HepG2 (cell line): ENCODE measurements at regions not wholly inside any gene's neighbourhood (a gene's known extent, or its start where the extent isn't known, plus 50 kb on each side); places are given as distances from the start of the nearest gene placed in this dataset.

ENCODE experiments used
- ATAC-seq: fragments of 200-7000 bp; cut with Tn5 transposase; 3 replicates; pipeline ENCODE4 v1.9.1; 2020; ENCODE audit warnings: mild to moderate bottlenecking, moderate library complexity
- BruUV-seq: library from RNA; stranded (reverse); fragments of 400-500 nt; replicated peaks from 2 replicates; lab custom pipeline; 2021; lab: Mats Ljungman, UMichigan
- CTCF ChIA-PET: fragments of 300-600 bp; formaldehyde crosslinking; extraction: SDS; loops from one replicate; lab custom pipeline; 2021; ENCODE audit warnings: low total read pairs, inconsistent platforms, low intra/inter-chr PET ratio; lab: Yijun Ruan, JAX
- POLR2A ChIA-PET: fragments of 350-600 bp; sonication (Branson Sonifier 250); formaldehyde crosslinking; loops from one replicate; lab custom pipeline; 2020; ENCODE audit warnings: antibody characterized with exemption, inconsistent platforms; lab: Yijun Ruan, JAX
- DNase-seq: peaks from one replicate; pipeline ENCODE4 v3.0.0-alpha.2; 2015; ENCODE audit warnings: low spot score
- FAIRE-seq: peaks from 3 replicates; lab custom pipeline; 2011; peaks lifted over from hg19 to GRCh38; lab: Jason Lieb, UNC
- H2AFZ ChIP-seq: one replicate; pipeline ENCODE4 v1.6.1; 2011; ENCODE audit warnings: low read length, inconsistent platforms
- H3K27ac ChIP-seq: fragments of 300-600 bp; 3 replicates; pipeline ENCODE4 v1.8.0; 2011; ENCODE audit warnings: mixed run types, mild to moderate bottlenecking, mixed read lengths, low read length, inconsistent platforms; ENCODE audit not compliant: insufficient read depth; ENCODE audit errors: extremely low read length
- H3K27me3 ChIP-seq, 2 experiments: fragments of 200-600 bp in 1 of 2; 2 replicates in 1 of 2; 3 replicates in 1 of 2; pipeline versions ENCODE4 v1.6.0 to v1.8.0; 2011; ENCODE audit warnings: low read length in 2 of 2, mild to moderate bottlenecking in 2 of 2, moderate library complexity in 2 of 2, inconsistent platforms in 1 of 2; ENCODE audit not compliant: insufficient read depth in 2 of 2, control insufficient read depth in 1 of 2
- H3K36me3 ChIP-seq, 2 experiments: fragments of 200-600 bp in 1 of 2; replicated peaks in 1 of 2; 2 replicates in 1 of 2; 3 replicates in 1 of 2; pipeline versions ENCODE4 v1.5.1 to v1.8.0; 2011; ENCODE audit warnings: low read length in 2 of 2, inconsistent platforms in 1 of 2; ENCODE audit not compliant: insufficient read depth in 2 of 2, control insufficient read depth in 1 of 2
- H3K4me1 ChIP-seq: 2 replicates; pipeline ENCODE4 v1.5.1; 2012; ENCODE audit warnings: low read length, inconsistent platforms; ENCODE audit not compliant: insufficient read depth
- H3K4me2 ChIP-seq: 2 replicates; pipeline ENCODE4 v1.6.0; 2011; ENCODE audit warnings: low read depth, low read length, inconsistent platforms
- H3K4me3 ChIP-seq, 3 experiments: fragments of 200-600 bp in 1 of 3; sonication (generic), shearing (Covaris generic) in 1 of 3; replicated peaks in 1 of 3; 2 replicates each; pipeline ENCODE4 v1.5.1; 2011 to 2016; ENCODE audit warnings: low read length in 3 of 3, inconsistent platforms in 2 of 3, low read depth in 2 of 3, mild to moderate bottlenecking in 2 of 3, control low read depth in 1 of 3, mixed read lengths in 1 of 3; ENCODE audit not compliant: insufficient read depth in 1 of 3
- H3K79me2 ChIP-seq: one replicate; pipeline ENCODE4 v1.6.1; 2011; ENCODE audit warnings: low read length, inconsistent platforms; ENCODE audit not compliant: insufficient read depth
- H3K9ac ChIP-seq: 2 replicates; pipeline ENCODE4 v1.6.0; 2011; ENCODE audit warnings: mild to moderate bottlenecking, low read depth, low read length, inconsistent platforms; ENCODE audit not compliant: insufficient read depth
- H3K9me3 ChIP-seq: 2 replicates; pipeline ENCODE4 v1.5.1; 2012; ENCODE audit warnings: mild to moderate bottlenecking, low read length
- H4K20me1 ChIP-seq: 2 replicates; pipeline ENCODE4 v1.6.0; 2011; ENCODE audit warnings: inconsistent platforms, mild to moderate bottlenecking, low read length, moderate library complexity; ENCODE audit not compliant: insufficient read depth
- ATF5 ChIP-seq: sonication (generic); formaldehyde crosslinking; IDR thresholded peaks from 2 replicates; pipeline ENCODE4 v1.4.0; 2020; ENCODE audit warnings: mild to moderate bottlenecking, low read depth, missing genetic modification reagents
- PRDM10 ChIP-seq: sonication (generic); formaldehyde crosslinking; IDR thresholded peaks from 2 replicates; pipeline ENCODE4 v1.4.0; 2020; ENCODE audit warnings: low read depth, missing genetic modification reagents
- RARA ChIP-seq: IDR thresholded peaks from 2 replicates; pipeline ENCODE4 v1.6.1; 2016; ENCODE audit warnings: missing genetic modification reagents, missing compliant biosample characterization
- RXRA ChIP-seq: sonication (generic); formaldehyde crosslinking; IDR thresholded peaks from 2 replicates; pipeline ENCODE4 v1.5.1; 2020; ENCODE audit warnings: missing genetic modification reagents
- SOX6 ChIP-seq, 2 experiments: fragments of 450-650 bp in 1 of 2; sonication (generic) in 1 of 2; formaldehyde crosslinking in 1 of 2; IDR thresholded peaks; 2 replicates each; pipeline versions ENCODE4 v1.4.0 to v1.6.1; 2017 to 2020; ENCODE audit warnings: antibody characterized with exemption in 1 of 2, mild to moderate bottlenecking in 1 of 2, missing genetic modification reagents in 1 of 2
- TEAD2 ChIP-seq: sonication (generic); formaldehyde crosslinking; IDR thresholded peaks from 2 replicates; pipeline ENCODE4 v1.9.0; 2021; ENCODE audit warnings: missing genetic modification reagents
- ZNF296 ChIP-seq: sonication (generic); formaldehyde crosslinking; conservative IDR thresholded peaks from 2 replicates; pipeline ENCODE4 v1.5.0; 2020; ENCODE audit warnings: mild to moderate bottlenecking, missing genetic modification reagents
- ZNF503 ChIP-seq: sonication (generic); formaldehyde crosslinking; IDR thresholded peaks from 2 replicates; pipeline ENCODE4 v1.4.0; 2020; ENCODE audit warnings: missing genetic modification reagents
- in situ Hi-C: cut with HindIII; loops from 2 replicates; pipeline ENCODE4 v1.10.0; 2017; ENCODE audit warnings: low pct_unique_long_range_greater_than_20kb; ENCODE audit not compliant: extremely low pct_ligation_motif_present
- intact Hi-C: fragments of 100-400 bp; cut with micrococcal nuclease; formaldehyde crosslinking; loops from one replicate; pipeline ENCODE4 v1.10.0; 2022; ENCODE audit not compliant: unreplicated experiment

DNA sequence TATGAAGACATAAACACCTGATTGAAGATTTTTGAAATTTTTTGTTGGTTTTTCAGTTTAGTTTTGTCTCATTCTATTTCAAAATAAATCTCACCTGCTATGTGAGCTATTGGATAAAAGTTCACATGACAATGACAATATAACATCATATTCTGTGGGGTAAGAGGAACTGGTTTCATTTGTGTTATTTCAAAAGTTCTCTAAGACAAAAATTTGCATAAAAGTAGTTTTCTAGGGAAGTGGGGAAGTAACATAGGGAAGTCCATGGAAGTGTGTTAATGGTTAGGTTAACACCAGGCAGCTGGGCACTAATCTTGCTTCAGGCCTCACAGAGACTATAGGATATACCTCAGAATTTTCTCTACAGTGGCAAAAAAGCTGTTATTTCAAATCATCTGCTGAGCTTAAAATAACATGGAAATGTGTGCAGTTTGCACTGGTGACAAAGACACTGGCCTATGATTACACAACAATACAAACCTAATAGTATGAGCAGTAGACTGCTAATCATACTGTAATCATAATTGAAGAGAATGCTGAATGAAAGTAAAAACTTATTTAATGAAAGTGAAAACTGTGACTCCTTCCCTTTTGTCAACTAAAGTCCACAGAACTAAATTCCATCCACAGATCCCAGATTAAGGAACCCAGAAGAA lies 710.6 kb upstream of the TMEM132C start:
- FAIRE-seq (no peak), DNase-seq (no peak), ATAC-seq (no peak)
- Histone ChIP-seq H3K79me2 (no peaks in the 10 kb centered on the region), H4K20me1 (no peaks in the 10 kb centered on the region), H3K4me1 (no peaks in the 10 kb centered on the region), H3K9ac (no peak overlapping the region), H3K36me3 (no peaks in the 10 kb centered on the region), H3K9me3 (peaks cover 42% of the 10 kb centered on the region; the same call in 1 of the 2 replicates), H2AFZ (no peak overlapping the region), H3K4me3 (no peak overlapping the region), H3K27ac (no peak overlapping the region), H3K4me2 (no peak overlapping the region), H3K27me3 (no peaks in the 10 kb centered on the region)
- POLR2A ChIA-PET: no interaction called here
- no TSS peak for BruUV-seq
- in situ Hi-C loops (no loop called here), intact Hi-C loops (no loop called here)
- CTCF ChIA-PET: no interaction called here
- no peak for TF ChIP-seq RARA (CRISPR knock-in tag)
- TF ChIP-seq TEAD2 (CRISPR knock-in tag): no peak
- TF ChIP-seq RXRA (CRISPR knock-in tag): no peak
- no peak for TF ChIP-seq ZNF503 (CRISPR knock-in tag)
- TF ChIP-seq ATF5 (CRISPR knock-in tag): no peak
- TF ChIP-seq PRDM10 (CRISPR knock-in tag): no peak
- no peak for TF ChIP-seq ZNF296 (CRISPR knock-in tag)
- no peak for TF ChIP-seq SOX6 (IDR thresholded peaks at IDR 0.05)
- TF ChIP-seq SOX6 (CRISPR knock-in tag; IDR thresholded peaks at IDR 0.05): no peak
